ENCODE measurements at regions not wholly inside any gene's neighbourhood (a gene's known extent, or its start where the extent isn't known, plus 50 kb on each side); places are given as distances from the start of the nearest gene placed in this dataset.

- TF ChIP-seq CTCF (IDR thresholded peaks at IDR 0.05): no peak
- TF ChIP-seq POLR2AphosphoS5 (IDR thresholded peaks at IDR 0.05): no peak
- no peak for TF ChIP-seq POLR2A (IDR thresholded peaks at IDR 0.05)
Observed at GRCh38 chr4:34198966-34199365, 2045.3 kb downstream of the ARAP2 start.
